Neural progenitor cell (in vitro differentiated cells): ENCODE measurements at regions not wholly inside any gene's neighbourhood (a gene's known extent, or its start where the extent isn't known, plus 50 kb on each side); places are given as distances from the start of the nearest gene placed in this dataset.

Experiments used
- DNase-seq: peaks from one replicate; pipeline ENCODE4 v3.0.0-alpha.2; 2016; ENCODE audit warnings: low spot score
- H2AFZ ChIP-seq: fragments of 200-600 bp; sonication (generic); replicated peaks from 2 replicates; pipeline ENCODE4 v1.6.1; 2016; ENCODE audit warnings: antibody characterized with exemption
- H3F3A ChIP-seq: fragments of 200-600 bp; sonication (generic); 2 replicates; pipeline ENCODE4 v1.6.1; 2016; ENCODE audit warnings: antibody characterized with exemption, low read depth
- H3K27ac ChIP-seq: fragments of 200-600 bp; sonication (generic); 2 replicates; pipeline ENCODE4 v1.5.1; 2016; ENCODE audit warnings: mild to moderate bottlenecking
- H3K27me3 ChIP-seq: fragments of 200-600 bp; sonication (generic); 2 replicates; pipeline ENCODE4 v1.6.1; 2016; ENCODE audit warnings: mild to moderate bottlenecking, moderate library complexity
- H3K36me3 ChIP-seq: fragments of 200-600 bp; sonication (generic); 2 replicates; pipeline ENCODE4 v1.5.1; 2016
- H3K4me1 ChIP-seq: fragments of 200-600 bp; sonication (generic); 2 replicates; pipeline ENCODE4 v1.6.1; 2016; ENCODE audit warnings: mixed run types
- H3K4me2 ChIP-seq: fragments of 200-600 bp; sonication (generic); 2 replicates; pipeline ENCODE4 v1.6.1; 2016
- H3K4me3 ChIP-seq: fragments of 200-600 bp; sonication (generic); 2 replicates; pipeline ENCODE4 v1.5.1; 2016
- H3K79me2 ChIP-seq: fragments of 200-600 bp; sonication (generic); 2 replicates; pipeline ENCODE4 v1.6.1; 2016; ENCODE audit warnings: low read depth
- H3K9ac ChIP-seq: fragments of 200-600 bp; sonication (generic); 2 replicates; pipeline ENCODE4 v1.6.1; 2016
- H3K9me3 ChIP-seq: fragments of 200-600 bp; sonication (generic); 2 replicates; pipeline ENCODE4 v1.5.1; 2016; ENCODE audit warnings: low read depth
- H4K20me1 ChIP-seq: fragments of 200-600 bp; sonication (generic); 2 replicates; pipeline ENCODE4 v1.6.1; 2016; ENCODE audit warnings: low read depth
- H3K27ac Mint-ChIP-seq: 3 replicates; pipeline ENCODE4 v1.8.0; 2021; ENCODE audit warnings: mixed read lengths
- H3K27me3 Mint-ChIP-seq: 2 replicates; pipeline ENCODE4 v1.8.0; 2022; ENCODE audit warnings: low read depth, mild to moderate bottlenecking, inconsistent platforms, moderate library complexity, mixed read lengths; ENCODE audit not compliant: insufficient read depth
- H3K36me3 Mint-ChIP-seq: 3 replicates; pipeline ENCODE4 v1.8.0; 2021; ENCODE audit warnings: mixed read lengths
- H3K4me1 Mint-ChIP-seq: 3 replicates; pipeline ENCODE4 v1.8.0; 2021; ENCODE audit warnings: mixed read lengths
- H3K4me3 Mint-ChIP-seq: 3 replicates; pipeline ENCODE4 v1.8.0; 2021; ENCODE audit warnings: mild to moderate bottlenecking, moderate library complexity, mixed read lengths
- H3K9me3 Mint-ChIP-seq: 3 replicates; pipeline ENCODE4 v1.8.0; 2020; ENCODE audit warnings: mixed read lengths
- CTCF ChIP-seq: fragments of 200-600 bp; sonication (generic); IDR thresholded peaks from 2 replicates; pipeline ENCODE4 v1.5.1; 2017; ENCODE audit warnings: antibody characterized with exemption, mild to moderate bottlenecking
- EZH2 ChIP-seq: fragments of 200-600 bp; sonication (generic); IDR thresholded peaks from 2 replicates; pipeline ENCODE4 v1.6.1; 2017; ENCODE audit warnings: antibody characterized with exemption, mild to moderate bottlenecking, moderate library complexity
- EZH2phosphoT487 ChIP-seq: fragments of 200-600 bp; sonication (generic); IDR thresholded peaks from 2 replicates; pipeline ENCODE4 v1.6.1; 2017; ENCODE audit warnings: antibody characterized with exemption

DNA sequence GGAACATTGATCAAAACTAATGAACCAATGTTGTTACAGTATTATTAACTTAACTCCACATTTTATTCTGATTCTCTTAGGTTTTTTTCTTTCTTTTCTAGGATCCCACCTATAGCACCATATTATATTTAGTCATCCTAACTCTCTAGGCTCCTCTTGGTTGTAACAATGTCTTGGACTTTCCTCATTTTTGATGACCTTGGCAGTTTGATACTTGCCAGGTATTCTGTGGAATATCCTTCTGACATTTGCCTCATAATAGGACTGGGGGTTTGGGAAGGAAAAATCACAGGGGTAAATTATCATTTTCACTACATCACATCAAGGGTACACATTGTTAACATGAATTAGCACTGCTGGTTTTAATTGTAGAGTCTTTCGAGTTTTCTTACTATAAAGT, 851.6 kb upstream of the SOX9 start:
- Histone ChIP-seq H4K20me1 (no peaks in the 10 kb centered on the region), H3K79me2 (no peaks in the 10 kb centered on the region), H3K36me3 (no peaks in the 10 kb centered on the region), H2AFZ (no peak overlapping the region), H3K27ac (no peak overlapping the region), H3K4me3 (no peak overlapping the region), H3K4me2 (no peak overlapping the region), H3F3A (no peaks in the 10 kb centered on the region), H3K9me3 (peaks cover 2% of the 10 kb centered on the region), H3K27me3 (no peaks in the 10 kb centered on the region), H3K9ac (no peak overlapping the region), H3K4me1 (no peaks in the 10 kb centered on the region)
- Mint-ChIP-seq H3K27me3 (no peaks in the 10 kb centered on the region), H3K36me3 (no peaks in the 10 kb centered on the region), H3K9me3 (peaks cover 23% of the 10 kb centered on the region), H3K4me1 (no peaks in the 10 kb centered on the region), H3K4me3 (no peak overlapping the region), H3K27ac (no peak overlapping the region)
- TF ChIP-seq EZH2 = no peak
- no peak for TF ChIP-seq CTCF
- no peak for TF ChIP-seq EZH2phosphoT487
- DNase-seq = no peak

GRCh38 chr17:71273441-71273840, 847.4 kb upstream of the SOX9 start:
- Histone ChIP-seq H3K9me3 (no peaks in the 10 kb centered on the region), H3K4me1 (no peaks in the 10 kb centered on the region), H3K4me2 (no peak overlapping the region), H3K27ac (no peak overlapping the region), H3F3A (no peaks in the 10 kb centered on the region), H3K79me2 (no peaks in the 10 kb centered on the region), H3K27me3 (no peaks in the 10 kb centered on the region), H3K4me3 (no peak overlapping the region), H3K9ac (no peak overlapping the region), H2AFZ (no peak overlapping the region), H3K36me3 (no peaks in the 10 kb centered on the region), H4K20me1 (no peaks in the 10 kb centered on the region)
- Mint-ChIP-seq H3K9me3 (peaks cover 5% of the 10 kb centered on the region), H3K36me3 (no peaks in the 10 kb centered on the region), H3K4me1 (no peaks in the 10 kb centered on the region), H3K27me3 (no peaks in the 10 kb centered on the region), H3K27ac (no peak overlapping the region), H3K4me3 (no peak overlapping the region)
- no peak for DNase-seq
- TF ChIP-seq CTCF (no peak), EZH2 (no peak), EZH2phosphoT487 (no peak)

- H3K4me1 Mint-ChIP-seq = no peaks in the 10 kb centered on the region
- H3K4me3 Mint-ChIP-seq = no peak overlapping the region
- H3K4me1 ChIP-seq = no peaks in the 10 kb centered on the region
- H3K9me3 Mint-ChIP-seq = no peaks in the 10 kb centered on the region
- no peak overlapping the region for H3K27ac ChIP-seq
- no peaks in the 10 kb centered on the region for H3K27me3 ChIP-seq
- no peaks in the 10 kb centered on the region for H3K9me3 ChIP-seq
- no peak overlapping the region for H3K9ac ChIP-seq
- H4K20me1 ChIP-seq = no peaks in the 10 kb centered on the region
- H3F3A ChIP-seq = no peaks in the 10 kb centered on the region
- no peak overlapping the region for H3K27ac Mint-ChIP-seq
- H3K27me3 Mint-ChIP-seq = no peaks in the 10 kb centered on the region
- TF ChIP-seq CTCF = no peak
- no peak for TF ChIP-seq EZH2phosphoT487
- no peak for TF ChIP-seq EZH2
- no peak overlapping the region for H3K4me2 ChIP-seq
- H3K36me3 ChIP-seq = no peaks in the 10 kb centered on the region
- no peaks in the 10 kb centered on the region for H3K36me3 Mint-ChIP-seq
- H2AFZ ChIP-seq = no peak overlapping the region
- no peak for DNase-seq
- H3K79me2 ChIP-seq = no peaks in the 10 kb centered on the region
- H3K4me3 ChIP-seq = no peak overlapping the region
Observed at GRCh38 chr17:71276079-71276478, 844.7 kb upstream of the SOX9 start.

GRCh38 chr17:71283486-71283885, 837.3 kb upstream of the SOX9 start:
- no peak for DNase-seq
- Histone ChIP-seq H3K27ac (no peak overlapping the region), H3K4me3 (no peak overlapping the region), H3K79me2 (no peaks in the 10 kb centered on the region), H3K36me3 (no peaks in the 10 kb centered on the region), H2AFZ (no peak overlapping the region), H3K27me3 (peaks cover 48% of the 10 kb centered on the region), H4K20me1 (no peaks in the 10 kb centered on the region), H3F3A (no peaks in the 10 kb centered on the region), H3K9me3 (no peaks in the 10 kb centered on the region), H3K9ac (no peak overlapping the region), H3K4me2 (no peak overlapping the region), H3K4me1 (peaks cover 10% of the 10 kb centered on the region)
- Mint-ChIP-seq H3K4me1 (peaks cover 8% of the 10 kb centered on the region), H3K36me3 (no peaks in the 10 kb centered on the region), H3K9me3 (no peaks in the 10 kb centered on the region), H3K4me3 (no peak overlapping the region), H3K27ac (no peak overlapping the region), H3K27me3 (no peaks in the 10 kb centered on the region)
- TF ChIP-seq CTCF = no peak
